Ramos (cell line): ENCODE measurements at regions not wholly inside any gene's neighbourhood (a gene's known extent, or its start where the extent isn't known, plus 50 kb on each side); places are given as distances from the start of the nearest gene placed in this dataset.

Source experiments
- in situ Hi-C: fragments of 300-500 bp; cut with MboI; formaldehyde crosslinking; loops from one replicate; pipeline ENCODE4 v1.14.3; 2022; ENCODE audit warnings: low sequenced_read_pairs; ENCODE audit not compliant: unreplicated experiment

- in situ Hi-C loops: no loop called here
Measured at GRCh38 chr14:73783107-73783727, 68.4 kb upstream of the PTGR2 start.

- in situ Hi-C loops: no loop called here
Measured at GRCh38 chr14:73782623-73783022, 68.4 kb upstream of the PNMA1 start.

GRCh38 chr14:73780896-73781295 is 66.7 kb upstream of the PNMA1 start:
- in situ Hi-C loops: no loop called here

GRCh38 chr14:73780391-73780790 is 66.2 kb upstream of the PNMA1 start:
- in situ Hi-C loops: no loop called here

- in situ Hi-C loops: no loop called here
Measured at GRCh38 chr14:73778736-73779135, 64.6 kb upstream of the PNMA1 start.

GRCh38 chr14:73777420-73777819 is 63.2 kb upstream of the PNMA1 start:
- in situ Hi-C loops: no loop called here

GRCh38 chr14:73776194-73776537 is 62.0 kb upstream of the PNMA1 start:
- in situ Hi-C loops: no loop called here

- in situ Hi-C loops: no loop called here
Measured at GRCh38 chr14:73775339-73776193, 61.4 kb upstream of the PNMA1 start.

- in situ Hi-C loops: loop anchor here (25.0 kb wide), 1 partner anchor 1688 kb away; no protein-coding TSS in a partner anchor
Measured at GRCh38 chr14:73774671-73775070, 60.5 kb upstream of the PNMA1 start.

GRCh38 chr14:73774241-73774570 is 60.0 kb upstream of the PNMA1 start:
- in situ Hi-C loops: loop anchor here (25.0 kb wide), 1 partner anchor 1688 kb away; no protein-coding TSS in a partner anchor

GRCh38 chr14:73773441-73774240 is 59.5 kb upstream of the PNMA1 start:
- in situ Hi-C loops: loop anchor here (25.0 kb wide), 1 partner anchor 1689 kb away; no protein-coding TSS in a partner anchor

GRCh38 chr14:73771848-73772638 is 57.9 kb upstream of the PNMA1 start:
- in situ Hi-C loops: loop anchor here (25.0 kb wide), 1 partner anchor 1690 kb away; no protein-coding TSS in a partner anchor

- in situ Hi-C loops: loop anchor here (25.0 kb wide), 1 partner anchor 1691 kb away; no protein-coding TSS in a partner anchor
Measured at GRCh38 chr14:73770977-73771847, 57.0 kb upstream of the PNMA1 start.

GRCh38 chr14:73768107-73768506 is 53.9 kb upstream of the PNMA1 start:
- in situ Hi-C loops: loop anchor here (25.0 kb wide), 1 partner anchor 1694 kb away; no protein-coding TSS in a partner anchor

- in situ Hi-C loops: loop anchor here (25.0 kb wide), 1 partner anchor 1698 kb away; no protein-coding TSS in a partner anchor
Measured at GRCh38 chr14:73764406-73765280, 50.5 kb upstream of the PNMA1 start.
